GM18502 (cell line): ENCODE measurements at regions not wholly inside any gene's neighbourhood (a gene's known extent, or its start where the extent isn't known, plus 50 kb on each side); places are given as distances from the start of the nearest gene placed in this dataset.

ENCODE experiments used
- ATAC-seq: cut with Tn5 transposase; IDR thresholded peaks from one replicate; pipeline ENCODE4 v1.9.1; 2021; ENCODE audit warnings: mild to moderate bottlenecking; ENCODE audit not compliant: unreplicated experiment, poor library complexity

DNA sequence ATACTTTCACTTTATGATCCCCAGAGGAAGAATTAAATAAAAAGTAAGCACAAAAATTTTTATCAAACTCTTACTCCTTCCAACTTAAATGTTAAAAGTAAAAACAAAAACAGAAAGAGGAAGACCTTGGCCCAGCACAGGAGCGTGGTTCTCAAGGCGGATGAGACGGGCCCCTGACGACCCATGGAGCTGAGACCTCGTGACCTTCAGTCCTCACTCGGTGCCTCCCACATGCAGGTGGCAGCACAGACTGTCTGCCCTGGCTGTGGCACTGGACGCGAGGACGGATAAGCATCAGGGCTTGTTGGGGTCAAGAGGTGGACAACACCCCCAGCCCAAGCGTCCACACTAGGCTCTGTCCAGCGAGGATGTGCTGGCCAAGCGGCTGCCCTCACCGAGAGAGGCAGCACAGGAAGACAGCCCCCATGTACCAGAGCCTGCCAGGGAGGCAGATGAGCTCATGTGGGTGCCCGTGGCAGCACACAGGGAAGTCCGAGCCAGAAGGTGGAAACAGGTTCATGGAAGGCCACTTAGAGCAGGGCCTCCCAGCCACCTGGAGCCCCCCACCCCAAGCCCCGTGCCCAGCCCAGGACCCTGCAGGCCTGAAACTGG, 1389.8 kb downstream of the TBC1D22A start:
- ATAC-seq = no peak

GRCh38 chr22:48151641-48152040, 1389.2 kb downstream of the TBC1D22A start:
- no peak for ATAC-seq

DNA sequence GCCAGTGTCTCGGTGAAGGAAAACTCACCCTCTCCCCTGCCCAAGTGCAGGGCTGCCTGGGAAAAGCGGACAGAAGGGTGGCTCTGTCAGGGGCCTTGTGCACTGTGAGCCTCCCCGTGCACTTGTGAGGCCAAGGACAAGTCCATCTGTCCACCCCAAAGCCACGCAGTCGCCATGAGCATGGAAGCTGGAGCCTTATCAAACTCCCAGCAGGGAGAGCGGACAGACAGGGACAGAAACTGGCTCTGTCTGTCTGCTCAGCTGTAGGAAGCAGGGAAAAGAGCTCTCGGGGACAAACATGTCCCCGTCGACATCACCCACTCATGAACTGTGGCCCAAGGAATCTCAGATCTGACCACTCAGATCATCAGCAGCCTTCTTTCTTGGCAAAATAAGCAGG, 1385.4 kb downstream of the TBC1D22A start:
- ATAC-seq = no peak

- ATAC-seq = no peak
These were observed 1385.0 kb downstream of the TBC1D22A start for GRCh38 chr22:48147404-48147803.

DNA sequence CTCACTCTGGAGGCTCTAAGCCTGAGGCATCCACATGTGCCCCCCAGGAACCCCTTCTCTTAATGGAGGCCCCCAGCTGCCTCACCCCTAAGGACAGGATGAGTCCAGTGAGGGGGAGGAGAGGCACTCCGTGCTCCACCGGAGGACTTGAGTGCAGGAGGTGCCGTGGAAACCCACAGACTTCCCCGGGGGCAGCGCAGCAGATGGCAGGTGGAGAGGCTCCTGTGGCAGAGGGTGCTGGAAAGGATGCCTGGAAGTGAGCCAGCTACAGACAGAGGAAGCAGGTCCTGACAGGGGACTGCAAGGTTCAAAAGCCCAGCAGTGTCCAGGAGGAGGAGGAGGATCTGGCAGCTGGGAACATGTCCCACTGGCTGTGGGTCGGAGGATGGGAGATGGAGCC, 1384.0 kb downstream of the TBC1D22A start:
- ATAC-seq = no peak

GRCh38 chr22:48145738-48146137, 1383.3 kb downstream of the TBC1D22A start:
- ATAC-seq = no peak

GRCh38 chr22:48144318-48144717, 1381.9 kb downstream of the TBC1D22A start:
- ATAC-seq = no peak

- no peak for ATAC-seq
These were observed 1381.4 kb downstream of the TBC1D22A start for GRCh38 chr22:48143856-48144255.

DNA sequence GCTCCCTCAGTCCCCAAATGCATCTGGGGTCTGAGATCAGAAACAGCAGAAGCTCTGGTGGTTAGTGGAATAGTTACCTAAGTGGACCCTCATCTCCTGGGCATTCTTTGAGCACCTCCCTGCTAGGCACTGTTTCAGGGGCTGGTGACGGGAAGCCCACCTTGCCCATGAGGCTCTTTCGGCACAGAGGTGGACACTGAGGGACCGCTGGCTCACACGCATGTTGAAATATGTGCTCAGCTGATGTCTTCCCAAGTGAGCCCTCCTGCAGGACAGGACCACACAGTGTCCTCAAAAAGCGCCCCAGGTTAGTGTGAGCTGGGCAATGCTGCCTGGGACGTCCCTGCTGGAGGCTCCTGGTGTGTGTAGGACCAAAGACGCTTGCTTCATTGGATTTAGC, 1379.9 kb downstream of the TBC1D22A start:
- no peak for ATAC-seq

- no peak for ATAC-seq
These were observed 1378.9 kb downstream of the TBC1D22A start for GRCh38 chr22:48141301-48141700.

- no peak for ATAC-seq
These were observed 1377.9 kb downstream of the TBC1D22A start for GRCh38 chr22:48140261-48140813.

DNA sequence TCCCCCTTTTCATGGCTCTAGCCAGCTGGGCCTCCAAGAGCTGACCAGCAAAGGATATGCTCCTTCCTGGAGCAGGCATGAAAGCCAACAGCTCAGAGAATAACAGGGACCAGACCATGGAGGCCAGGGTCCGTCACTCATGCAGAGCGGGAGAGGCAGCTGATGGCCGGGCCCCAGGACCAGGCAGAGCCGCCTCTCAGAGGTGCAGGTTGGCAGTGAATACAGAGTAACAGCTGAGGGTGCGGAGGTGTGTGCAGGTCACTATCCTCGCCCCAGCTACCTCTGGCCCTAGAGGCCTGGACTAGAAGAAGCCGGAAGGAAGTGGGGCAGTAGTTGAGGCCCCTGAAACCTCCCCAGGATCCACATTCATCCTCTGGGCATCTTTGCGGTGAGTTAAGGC, 1377.3 kb downstream of the TBC1D22A start:
- no peak for ATAC-seq

DNA sequence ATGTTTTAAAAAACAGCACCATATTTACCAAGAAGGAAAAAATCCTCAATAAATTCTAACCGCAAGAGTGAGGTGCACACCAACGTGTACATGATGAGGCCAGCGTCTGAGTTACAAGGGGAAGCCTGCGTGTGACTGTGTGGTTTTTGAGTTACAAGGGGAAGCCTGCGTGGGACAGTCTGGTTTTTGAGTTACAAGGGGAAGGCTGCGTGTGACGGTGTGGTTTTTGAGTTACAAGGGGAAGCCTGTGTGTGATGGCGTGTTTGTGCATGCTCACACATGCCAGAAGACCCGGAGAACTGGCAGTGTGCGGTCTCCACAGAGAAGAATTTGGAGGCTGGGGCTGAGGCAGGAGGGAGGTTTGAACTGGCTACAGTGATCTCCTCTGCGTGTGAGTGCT, 1376.4 kb downstream of the TBC1D22A start:
- ATAC-seq = no peak

- no peak for ATAC-seq
These were observed 1376.0 kb downstream of the TBC1D22A start for GRCh38 chr22:48138427-48138826.

- no peak for ATAC-seq
These were observed 1375.2 kb downstream of the TBC1D22A start for GRCh38 chr22:48137640-48138039.

DNA sequence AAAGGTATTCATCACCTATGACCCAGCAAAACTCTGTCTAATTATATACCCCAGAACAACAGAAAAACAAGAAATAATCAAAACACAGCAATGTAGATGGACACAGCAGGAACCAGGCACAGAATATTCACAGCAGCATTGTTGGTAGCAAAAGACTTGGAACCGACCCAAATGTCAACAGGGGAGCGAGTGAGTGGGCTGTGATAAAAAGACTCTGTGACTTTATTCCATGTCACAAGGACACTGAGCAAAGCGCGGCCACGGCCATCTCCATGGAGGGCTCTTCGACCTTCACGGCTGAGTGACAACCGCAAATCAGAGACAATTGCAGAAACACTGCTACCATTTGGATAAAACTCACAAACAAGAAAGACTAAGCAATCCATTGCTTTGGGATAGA, 1373.1 kb downstream of the TBC1D22A start:
- ATAC-seq = no peak

GRCh38 chr22:48125416-48125815, 1363.0 kb downstream of the TBC1D22A start:
- no peak for ATAC-seq

GRCh38 chr22:48121984-48122383, 1359.5 kb downstream of the TBC1D22A start:
- no peak for ATAC-seq

DNA sequence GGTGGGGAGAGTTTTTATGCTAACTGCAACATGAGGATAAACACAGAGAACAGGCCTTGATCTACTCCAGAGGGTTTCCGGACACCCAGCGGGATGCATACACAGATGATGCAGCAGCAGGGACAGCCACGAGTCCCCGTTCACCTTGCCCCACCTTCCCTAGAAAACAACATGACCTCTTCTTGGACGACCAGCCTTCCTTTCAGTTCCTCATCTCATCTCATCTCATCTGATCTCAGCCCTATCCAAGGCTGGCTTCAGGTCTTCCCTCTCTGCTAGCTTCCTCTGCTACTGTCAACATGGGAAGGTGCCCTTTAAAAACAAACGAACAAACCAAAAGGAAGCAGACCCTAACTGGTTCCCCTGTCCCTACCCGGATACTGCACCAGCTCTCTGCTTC, 1356.2 kb downstream of the TBC1D22A start:
- ATAC-seq = no peak

- no peak for ATAC-seq
These were observed 1354.4 kb downstream of the TBC1D22A start for GRCh38 chr22:48116871-48117270.

GRCh38 chr22:48112687-48113521, 1350.5 kb downstream of the TBC1D22A start:
- ATAC-seq = no peak
